ENCODE measurements at regions not wholly inside any gene's neighbourhood (a gene's known extent, or its start where the extent isn't known, plus 50 kb on each side); places are given as distances from the start of the nearest gene placed in this dataset.
"Not testable (repeated sequence)": the region's sequence is repeated elsewhere in the genome, so short reads cannot be mapped to it uniquely, and the experiment has no call there.

DNA sequence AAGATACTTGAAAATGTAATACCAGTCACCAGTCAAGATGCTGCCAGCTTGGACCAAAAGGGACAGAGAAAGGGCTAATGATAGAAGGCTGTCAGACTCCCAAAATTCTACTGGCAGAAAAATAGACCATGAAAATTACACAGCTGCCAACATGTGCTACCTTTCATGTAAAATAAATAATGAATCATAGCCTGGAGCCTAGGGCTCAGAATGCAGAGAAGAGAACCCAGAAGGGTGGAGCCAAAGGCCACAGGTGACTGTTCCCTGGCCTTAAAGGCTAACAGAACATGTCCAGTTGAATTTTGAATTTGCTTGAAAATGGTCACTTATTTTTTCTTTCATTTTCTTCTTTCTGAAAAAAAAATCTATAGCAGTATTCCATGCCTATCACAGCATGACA is 1827.0 kb upstream of the MIR17HG start:
- no peak for DNase-seq (ENCODE audit: low read depth, low spot score)
- no peak overlapping the region for H3K4me3 ChIP-seq (ENCODE audit: low read depth, low read length)
- in situ Hi-C loops (cut with HindIII; ENCODE audit: low sequenced_read_pairs): no loop called here
- TF ChIP-seq, protein P1, sequence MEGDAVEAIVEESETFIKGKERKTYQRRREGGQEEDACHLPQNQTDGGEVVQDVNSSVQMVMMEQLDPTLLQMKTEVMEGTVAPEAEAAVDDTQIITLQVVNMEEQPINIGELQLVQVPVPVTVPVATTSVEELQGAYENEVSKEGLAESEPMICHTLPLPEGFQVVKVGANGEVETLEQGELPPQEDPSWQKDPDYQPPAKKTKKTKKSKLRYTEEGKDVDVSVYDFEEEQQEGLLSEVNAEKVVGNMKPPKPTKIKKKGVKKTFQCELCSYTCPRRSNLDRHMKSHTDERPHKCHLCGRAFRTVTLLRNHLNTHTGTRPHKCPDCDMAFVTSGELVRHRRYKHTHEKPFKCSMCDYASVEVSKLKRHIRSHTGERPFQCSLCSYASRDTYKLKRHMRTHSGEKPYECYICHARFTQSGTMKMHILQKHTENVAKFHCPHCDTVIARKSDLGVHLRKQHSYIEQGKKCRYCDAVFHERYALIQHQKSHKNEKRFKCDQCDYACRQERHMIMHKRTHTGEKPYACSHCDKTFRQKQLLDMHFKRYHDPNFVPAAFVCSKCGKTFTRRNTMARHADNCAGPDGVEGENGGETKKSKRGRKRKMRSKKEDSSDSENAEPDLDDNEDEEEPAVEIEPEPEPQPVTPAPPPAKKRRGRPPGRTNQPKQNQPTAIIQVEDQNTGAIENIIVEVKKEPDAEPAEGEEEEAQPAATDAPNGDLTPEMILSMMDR (IDR thresholded peaks at IDR 0.05; ENCODE audit: low read depth, low read length): no peak

DNA sequence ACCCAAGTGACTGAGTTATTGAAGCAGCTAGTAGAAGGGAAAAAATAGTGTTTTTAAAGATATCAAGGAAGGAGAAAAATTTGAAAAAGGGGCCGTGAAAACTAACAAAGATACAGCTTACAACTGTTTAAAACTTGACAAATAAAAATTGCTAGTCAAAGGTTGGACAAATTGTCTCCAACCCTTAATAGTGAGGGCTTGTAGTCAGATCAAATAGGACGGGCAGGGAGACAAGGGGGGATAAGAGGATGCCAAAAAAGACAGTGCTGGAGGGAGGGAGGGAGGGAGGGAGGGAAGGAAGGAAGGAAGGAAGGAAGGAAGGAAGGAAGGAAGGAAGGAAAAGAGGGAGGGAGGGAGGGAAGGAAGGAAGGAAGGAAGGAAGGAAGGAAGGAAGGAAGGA is 1825.8 kb upstream of the MIR17HG start:
- DNase-seq (ENCODE audit: low read depth, low spot score); H3K4me3 ChIP-seq (ENCODE audit: low read depth, low read length); in situ Hi-C loops (cut with HindIII; ENCODE audit: low sequenced_read_pairs): not testable (repeated sequence)

DNA sequence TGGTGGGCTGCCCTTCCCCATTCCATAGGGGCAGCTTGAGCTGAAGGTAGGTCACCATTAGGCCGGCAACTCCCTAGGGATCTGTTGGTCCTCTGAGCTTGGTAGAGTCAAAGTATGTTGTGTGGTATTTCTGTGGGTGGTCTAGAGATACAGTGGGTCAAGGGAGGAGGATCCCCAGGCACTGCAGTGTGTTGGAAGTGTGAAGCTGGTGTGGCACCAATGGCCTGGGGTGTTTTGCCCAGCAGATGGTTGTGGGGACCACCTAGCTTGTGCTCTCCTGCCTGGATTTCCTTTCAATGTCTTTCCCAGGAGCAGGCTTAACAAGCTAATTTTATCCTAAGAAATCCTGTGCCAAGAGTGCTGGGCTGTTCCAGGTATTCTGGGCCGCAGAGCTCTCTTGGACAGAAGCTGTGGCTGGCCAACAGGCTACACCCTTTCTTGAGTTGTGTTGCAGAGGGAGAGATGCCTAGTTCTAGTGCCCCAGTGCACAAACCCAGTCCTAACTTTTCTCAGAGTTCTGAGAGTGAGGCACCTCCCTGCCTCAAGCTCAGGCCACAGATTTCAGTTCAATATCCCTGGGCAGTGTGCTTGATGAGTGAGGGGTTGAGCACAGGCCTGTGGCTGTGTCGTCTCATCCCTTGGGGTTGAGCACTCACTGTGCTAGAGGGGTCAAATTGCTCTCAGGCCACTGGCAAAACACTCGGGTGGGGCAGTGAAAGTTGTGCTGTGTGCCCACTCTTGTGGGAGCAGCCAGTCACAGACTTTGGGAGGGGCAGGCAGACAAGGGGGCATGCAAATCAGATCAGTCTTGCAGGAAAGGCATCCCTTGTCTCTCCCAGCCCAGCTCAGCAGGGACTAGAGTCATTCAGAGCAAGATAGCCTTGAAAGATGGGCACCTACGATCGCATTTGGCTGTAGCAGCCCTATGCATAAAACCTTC is 1806.1 kb upstream of the MIR17HG start:
- in situ Hi-C loops (cut with HindIII; ENCODE audit: low sequenced_read_pairs): no loop called here
- H3K4me3 ChIP-seq (ENCODE audit: low read depth, low read length): no peak overlapping the region
- no peak for DNase-seq (ENCODE audit: low read depth, low spot score)
- TF ChIP-seq, protein P1 (IDR thresholded peaks at IDR 0.05; ENCODE audit: low read depth, low read length): no peak

DNA sequence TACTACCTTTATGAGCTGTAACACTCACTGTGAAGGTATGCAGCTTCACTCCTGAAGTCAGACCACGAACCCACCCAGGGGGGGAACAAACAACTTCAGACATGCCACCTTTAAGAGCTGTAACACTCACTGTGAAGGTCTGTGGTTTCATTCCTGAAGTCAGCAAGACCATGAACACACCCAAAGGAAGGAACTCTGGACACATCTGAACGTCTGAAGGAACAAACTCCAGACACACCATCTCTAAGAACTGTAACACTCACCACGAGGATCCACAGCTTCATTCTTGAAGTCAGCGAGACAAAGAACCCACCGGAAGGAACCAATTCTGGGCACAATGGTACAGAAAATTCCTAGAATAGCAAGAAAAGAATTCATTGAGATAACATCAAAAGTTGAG is 1796.5 kb upstream of the MIR17HG start:
- DNase-seq (ENCODE audit: low read depth, low spot score): peak; percentile 57
- in situ Hi-C loops (cut with HindIII; ENCODE audit: low sequenced_read_pairs): no loop called here
- TF ChIP-seq, protein P1 (IDR thresholded peaks at IDR 0.05; ENCODE audit: low read depth, low read length): no peak
- no peak overlapping the region for H3K4me3 ChIP-seq (ENCODE audit: low read depth, low read length)

DNA sequence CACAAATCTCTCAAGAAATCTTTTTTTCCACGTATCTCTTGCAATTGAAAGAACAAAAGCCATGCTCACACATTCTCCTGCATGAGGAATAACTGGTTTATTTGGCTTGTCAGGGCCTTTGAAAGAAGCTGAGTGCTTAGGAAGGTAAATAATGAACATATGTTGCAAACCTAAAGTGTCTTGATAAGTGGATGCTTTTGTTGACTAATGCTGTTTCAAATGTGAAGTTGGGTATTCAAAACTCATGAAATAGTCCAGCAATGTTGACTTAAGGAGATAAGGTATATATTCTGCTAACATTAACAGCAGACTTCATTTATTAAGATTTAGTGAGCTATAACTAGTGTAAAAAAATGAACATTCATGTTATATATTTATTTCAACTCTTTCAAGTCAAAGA is 1792.7 kb upstream of the MIR17HG start:
- TF ChIP-seq, protein P1 (IDR thresholded peaks at IDR 0.05; ENCODE audit: low read depth, low read length): no peak
- in situ Hi-C loops (cut with HindIII; ENCODE audit: low sequenced_read_pairs): no loop called here
- no peak for DNase-seq (ENCODE audit: low read depth, low spot score)
- no peak overlapping the region for H3K4me3 ChIP-seq (ENCODE audit: low read depth, low read length)

DNA sequence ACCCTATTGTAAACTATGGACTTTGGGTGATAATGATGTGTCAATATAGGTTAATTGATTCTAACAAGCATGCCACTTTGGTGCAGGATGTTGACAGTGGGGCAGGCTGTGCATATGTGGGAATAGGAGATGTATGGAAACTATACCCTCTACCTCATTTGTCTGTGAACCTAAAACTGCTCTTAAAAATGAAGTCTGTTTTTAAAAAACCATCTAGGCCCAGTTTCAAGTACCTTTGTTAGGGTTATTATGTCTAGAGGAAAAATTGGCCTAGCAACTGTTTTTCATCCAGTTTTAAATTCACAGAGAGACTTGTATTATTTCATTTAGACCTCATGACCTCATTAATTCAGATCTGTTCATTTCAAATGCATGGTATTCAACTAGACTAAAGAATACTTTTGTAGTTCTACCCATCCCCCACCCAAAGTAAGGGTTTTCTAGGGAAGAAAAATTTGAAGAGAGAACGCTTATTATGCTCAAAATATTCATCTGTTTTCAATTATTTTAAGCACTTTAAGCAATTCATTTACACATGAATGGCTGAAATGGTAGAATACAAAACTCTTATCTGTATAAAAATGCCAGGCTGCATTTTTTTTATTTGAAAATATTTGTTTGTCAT is 1781.9 kb upstream of the MIR17HG start:
- no peak overlapping the region for H3K4me3 ChIP-seq (ENCODE audit: low read depth, low read length)
- in situ Hi-C loops (cut with HindIII; ENCODE audit: low sequenced_read_pairs): no loop called here
- no peak for DNase-seq (ENCODE audit: low read depth, low spot score)
- TF ChIP-seq, protein P1 (IDR thresholded peaks at IDR 0.05; ENCODE audit: low read depth, low read length): no peak

DNA sequence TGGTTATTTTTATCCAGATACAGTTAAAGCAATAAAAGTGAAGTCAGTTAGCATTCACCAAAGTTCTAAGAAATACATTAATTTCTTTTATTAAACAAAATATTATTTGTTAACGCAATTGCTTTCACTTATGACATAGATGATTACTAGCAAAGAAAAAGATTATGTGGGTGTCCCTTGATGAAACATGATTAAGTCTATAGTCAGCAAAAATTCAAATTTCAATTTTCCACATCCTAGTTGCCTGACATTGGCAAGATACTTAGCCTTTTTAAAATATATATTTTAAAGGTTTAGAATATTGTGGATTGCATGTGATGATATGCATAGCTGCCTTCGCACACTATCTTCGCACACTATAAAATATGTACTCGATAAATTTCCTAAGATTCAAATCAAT is 1780.5 kb upstream of the MIR17HG start:
- no peak for DNase-seq (ENCODE audit: low read depth, low spot score)
- TF ChIP-seq, protein P1 (IDR thresholded peaks at IDR 0.05; ENCODE audit: low read depth, low read length): no peak
- in situ Hi-C loops (cut with HindIII; ENCODE audit: low sequenced_read_pairs): no loop called here
- no peak overlapping the region for H3K4me3 ChIP-seq (ENCODE audit: low read depth, low read length)

All from astrocyte of the spinal cord (primary cell).